Lung (tissue), 11 donors: ENCODE measurements at regions not wholly inside any gene's neighbourhood (a gene's known extent, or its start where the extent isn't known, plus 50 kb on each side); places are given as distances from the start of the nearest gene placed in this dataset.
A peak's percentile ranks its signal among the peaks of the same experiment; 100 is the strongest.

Experiments
- ATAC-seq: fragments of 200-7000 bp; cut with Tn5 transposase; one replicate; pipeline ENCODE4 v1.9.1; 2020; ENCODE audit warnings: moderate number of reproducible peaks; ENCODE audit not compliant: insufficient read depth, low FRiP score
- DNase-seq, 3 donors: peaks; one replicate each; pipeline ENCODE4 v3.0.0-alpha.2; 2013 to 2017
- H3K27ac ChIP-seq, 2 donors: one replicate each; pipeline ENCODE4 v1.5.1; 2013; ENCODE audit warnings: mild to moderate bottlenecking in 2 of 2, moderate library complexity in 2 of 2, control low read depth in 1 of 2, inconsistent platforms in 1 of 2, low read depth in 1 of 2, low read length in 1 of 2
- H3K27me3 ChIP-seq, 3 donors: one replicate each; pipeline ENCODE4 v1.5.1; 2013; ENCODE audit warnings: low read length in 2 of 3; ENCODE audit not compliant: control insufficient read depth in 3 of 3, insufficient read depth in 3 of 3
- H3K36me3 ChIP-seq, 4 donors: one replicate each; pipeline ENCODE4 v1.5.1; 2013; ENCODE audit warnings: low read length in 4 of 4, mild to moderate bottlenecking in 1 of 4, moderate library complexity in 1 of 4; ENCODE audit not compliant: control insufficient read depth in 4 of 4, insufficient read depth in 4 of 4
- H3K4me1 ChIP-seq, 5 donors: one replicate each; pipeline ENCODE4 v1.5.1; 2013; ENCODE audit warnings: low read length in 5 of 5, mild to moderate bottlenecking in 2 of 5, moderate library complexity in 1 of 5; ENCODE audit not compliant: control insufficient read depth in 5 of 5, insufficient read depth in 5 of 5
- H3K4me3 ChIP-seq: one replicate; pipeline ENCODE4 v1.5.1; 2013; ENCODE audit warnings: mild to moderate bottlenecking, control low read depth, moderate library complexity
- H3K9ac ChIP-seq, 2 donors: one replicate each; pipeline ENCODE4 v1.5.1; 2013; ENCODE audit warnings: low read length in 2 of 2, control low read depth in 1 of 2; ENCODE audit not compliant: insufficient read depth in 1 of 2
- H3K9me3 ChIP-seq, 4 donors: one replicate each; pipeline ENCODE4 v1.5.1; 2013; ENCODE audit warnings: low read length in 3 of 4, mild to moderate bottlenecking in 1 of 4, moderate library complexity in 1 of 4; ENCODE audit not compliant: control insufficient read depth in 4 of 4, insufficient read depth in 3 of 4
- WGBS, 2 donors: extraction: QIAGEN DNeasy Blood & Tissue Kit; methylation state at CpG; one replicate each; pipeline ENCODE4 v1.1.7; 2013; 5-methylcytosine and 5-hydroxymethylcytosine counted together
- TF ChIP-seq, protein P1 (sequence below): IDR thresholded peaks from 2 replicates; pipeline ENCODE4 v1.5.1; 2012; ENCODE audit warnings: mild to moderate bottlenecking; ENCODE audit errors: control extremely low read depth, extremely low read depth
- donor health status: control.
- donor health status: control.
- donor health status: Bipolar disorder and iron deficiency.
- donor health status: healthy.
- donor health status: DM: yes; HTN: yes; CAD: no.

- peaks cover 0 to 28% (median 21%) of the 10 kb centered on the region in 3 donors for H3K27me3 ChIP-seq
- no peaks in the 10 kb centered on the region for H3K4me1 ChIP-seq
- H3K9ac ChIP-seq: no peak overlapping the region
- no peak overlapping the region for H3K4me3 ChIP-seq
- 64 to 69% methylated on average over 5 of the region's 5 CpGs for WGBS, 2 donors
- no peak for DNase-seq
- TF ChIP-seq, protein P1, sequence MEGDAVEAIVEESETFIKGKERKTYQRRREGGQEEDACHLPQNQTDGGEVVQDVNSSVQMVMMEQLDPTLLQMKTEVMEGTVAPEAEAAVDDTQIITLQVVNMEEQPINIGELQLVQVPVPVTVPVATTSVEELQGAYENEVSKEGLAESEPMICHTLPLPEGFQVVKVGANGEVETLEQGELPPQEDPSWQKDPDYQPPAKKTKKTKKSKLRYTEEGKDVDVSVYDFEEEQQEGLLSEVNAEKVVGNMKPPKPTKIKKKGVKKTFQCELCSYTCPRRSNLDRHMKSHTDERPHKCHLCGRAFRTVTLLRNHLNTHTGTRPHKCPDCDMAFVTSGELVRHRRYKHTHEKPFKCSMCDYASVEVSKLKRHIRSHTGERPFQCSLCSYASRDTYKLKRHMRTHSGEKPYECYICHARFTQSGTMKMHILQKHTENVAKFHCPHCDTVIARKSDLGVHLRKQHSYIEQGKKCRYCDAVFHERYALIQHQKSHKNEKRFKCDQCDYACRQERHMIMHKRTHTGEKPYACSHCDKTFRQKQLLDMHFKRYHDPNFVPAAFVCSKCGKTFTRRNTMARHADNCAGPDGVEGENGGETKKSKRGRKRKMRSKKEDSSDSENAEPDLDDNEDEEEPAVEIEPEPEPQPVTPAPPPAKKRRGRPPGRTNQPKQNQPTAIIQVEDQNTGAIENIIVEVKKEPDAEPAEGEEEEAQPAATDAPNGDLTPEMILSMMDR: no peak
- H3K36me3 ChIP-seq: no peaks in the 10 kb centered on the region
- ATAC-seq: no peak
- H3K9me3 ChIP-seq: peaks cover 0 to 2% (median 0%) of the 10 kb centered on the region in 4 donors
- H3K27ac ChIP-seq: no peak overlapping the region
These were observed 142.3 kb downstream of the NXPE2 start for GRCh38 chr11:114820621-114821020.

GRCh38 chr11:114821621-114822412, 143.5 kb downstream of the NXPE2 start:
- Histone ChIP-seq H3K4me1 (peaks cover 0 to 3% (median 0%) of the 10 kb centered on the region in 5 donors), H3K4me3 (no peak overlapping the region), H3K27ac (no peak overlapping the region), H3K36me3 (no peaks in the 10 kb centered on the region), H3K9ac (no peak overlapping the region), H3K9me3 (no peaks in the 10 kb centered on the region), H3K27me3 (peaks cover 0 to 26% (median 19%) of the 10 kb centered on the region in 3 donors)
- DNase-seq (peak in 1 of 3 donors; percentile 6), ATAC-seq (no peak)
- 78% methylated on average over 11 of the region's 11 CpGs for WGBS, 2 donors
- TF ChIP-seq, protein P1: no peak

GRCh38 chr11:114826910-114827442, 148.6 kb downstream of the NXPE2 start:
- H3K9me3 ChIP-seq: no peaks in the 10 kb centered on the region
- TF ChIP-seq, protein P1: no peak
- no peak overlapping the region for H3K27ac ChIP-seq
- no peak overlapping the region for H3K4me3 ChIP-seq
- no peaks in the 10 kb centered on the region for H3K36me3 ChIP-seq
- no peak overlapping the region for H3K9ac ChIP-seq
- WGBS, 2 donors: 69 to 78% methylated on average over 7 of the region's 7 CpGs
- H3K4me1 ChIP-seq: peaks cover 0 to 7% (median 0%) of the 10 kb centered on the region in 5 donors
- H3K27me3 ChIP-seq: peaks cover 0 to 18% (median 9%) of the 10 kb centered on the region in 3 donors
- ATAC-seq (no peak), DNase-seq (no peak)
